ENCODE measurements at regions not wholly inside any gene's neighbourhood (a gene's known extent, or its start where the extent isn't known, plus 50 kb on each side); places are given as distances from the start of the nearest gene placed in this dataset.

GRCh38 chr2:66228128-66228547 lies 206.8 kb upstream of the MEIS1 start:
- TF ChIP-seq POLR2A (IDR thresholded peaks at IDR 0.05): no peak
- no peak for TF ChIP-seq CTCF (IDR thresholded peaks at IDR 0.05)

Data from Peyer's patch (tissue), 4 donors.